ENCODE measurements at regions not wholly inside any gene's neighbourhood (a gene's known extent, or its start where the extent isn't known, plus 50 kb on each side); places are given as distances from the start of the nearest gene placed in this dataset.

- Histone ChIP-seq H3K36me3 (ENCODE audit: control insufficient read depth, insufficient read depth, low read length) (no peaks in the 10 kb centered on the region), H3K27me3 (replicated peaks; ENCODE audit: control insufficient read depth, insufficient read depth, low read length, poor library complexity, severe bottlenecking) (no peaks in the 10 kb centered on the region), H3K4me1 (ENCODE audit: control insufficient read depth, insufficient read depth, low read length, poor library complexity, severe bottlenecking) (no peaks in the 10 kb centered on the region), H3K4me3 (ENCODE audit: insufficient read depth, low read depth, low read length, poor library complexity, severe bottlenecking) (no peak overlapping the region), H3K27ac (ENCODE audit: insufficient read depth, low read length, poor library complexity, severe bottlenecking) (no peak overlapping the region), H3K9me3 (ENCODE audit: control insufficient read depth, low read length) (no peaks in the 10 kb centered on the region)
- DNase-seq = no peak
Observed at GRCh38 chr9:80550181-80550580, 978.4 kb downstream of the TLE4 start.

DNA sequence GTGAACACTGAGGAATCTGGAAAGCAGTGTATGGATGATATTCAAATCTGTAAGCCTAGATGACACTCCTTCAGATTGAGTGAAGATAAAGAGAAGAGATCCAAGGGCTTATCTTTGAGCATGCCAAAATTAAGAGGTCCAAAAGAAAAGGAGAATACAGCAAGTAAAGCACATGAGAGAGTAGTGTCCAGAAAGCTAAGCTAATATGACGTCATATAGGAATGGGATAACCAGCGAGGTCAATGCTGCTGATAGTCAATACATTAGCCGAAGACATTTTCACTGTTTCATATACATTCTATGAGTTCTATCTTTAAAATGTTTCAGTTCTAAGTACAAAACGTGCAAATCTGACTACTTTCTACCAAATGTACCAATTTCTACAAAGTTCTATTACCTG lies 975.8 kb downstream of the TLE4 start:
- Histone ChIP-seq H3K9me3 (ENCODE audit: control insufficient read depth, low read length) (no peaks in the 10 kb centered on the region), H3K4me1 (ENCODE audit: control insufficient read depth, insufficient read depth, low read length, poor library complexity, severe bottlenecking) (no peaks in the 10 kb centered on the region), H3K27ac (ENCODE audit: insufficient read depth, low read length, poor library complexity, severe bottlenecking) (no peak overlapping the region), H3K36me3 (ENCODE audit: control insufficient read depth, insufficient read depth, low read length) (no peaks in the 10 kb centered on the region), H3K27me3 (replicated peaks; ENCODE audit: control insufficient read depth, insufficient read depth, low read length, poor library complexity, severe bottlenecking) (no peaks in the 10 kb centered on the region), H3K4me3 (ENCODE audit: insufficient read depth, low read depth, low read length, poor library complexity, severe bottlenecking) (no peak overlapping the region)
- DNase-seq = no peak

DNA sequence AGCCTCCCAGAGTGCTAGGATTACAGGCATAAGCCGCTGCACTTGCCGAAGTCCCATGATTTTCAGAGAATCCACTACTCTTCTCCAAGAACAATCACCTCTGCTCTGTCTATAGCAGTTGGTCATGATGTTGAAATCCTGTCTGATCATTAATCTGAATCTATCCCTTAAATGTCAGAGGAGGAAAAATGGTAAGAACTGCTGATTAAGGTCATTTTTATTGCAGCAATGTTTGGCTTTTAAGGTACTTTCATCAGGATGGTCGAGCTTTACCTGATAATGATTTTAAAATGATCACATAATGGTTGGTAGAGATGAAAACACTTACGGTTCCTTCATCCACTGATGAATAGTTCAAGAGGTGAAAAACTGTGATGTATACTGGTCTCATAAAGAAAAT lies 968.6 kb downstream of the TLE4 start:
- Histone ChIP-seq H3K4me3 (ENCODE audit: insufficient read depth, low read depth, low read length, poor library complexity, severe bottlenecking) (no peak overlapping the region), H3K36me3 (ENCODE audit: control insufficient read depth, insufficient read depth, low read length) (no peaks in the 10 kb centered on the region), H3K9me3 (ENCODE audit: control insufficient read depth, low read length) (no peaks in the 10 kb centered on the region), H3K27ac (ENCODE audit: insufficient read depth, low read length, poor library complexity, severe bottlenecking) (no peak overlapping the region), H3K4me1 (ENCODE audit: control insufficient read depth, insufficient read depth, low read length, poor library complexity, severe bottlenecking) (no peaks in the 10 kb centered on the region), H3K27me3 (replicated peaks; ENCODE audit: control insufficient read depth, insufficient read depth, low read length, poor library complexity, severe bottlenecking) (no peaks in the 10 kb centered on the region)
- no peak for DNase-seq

GRCh38 chr9:80538976-80539375 lies 967.2 kb downstream of the TLE4 start:
- Histone ChIP-seq H3K4me1 (ENCODE audit: control insufficient read depth, insufficient read depth, low read length, poor library complexity, severe bottlenecking) (no peaks in the 10 kb centered on the region), H3K27me3 (replicated peaks; ENCODE audit: control insufficient read depth, insufficient read depth, low read length, poor library complexity, severe bottlenecking) (no peaks in the 10 kb centered on the region), H3K27ac (ENCODE audit: insufficient read depth, low read length, poor library complexity, severe bottlenecking) (no peak overlapping the region), H3K36me3 (ENCODE audit: control insufficient read depth, insufficient read depth, low read length) (no peaks in the 10 kb centered on the region), H3K9me3 (ENCODE audit: control insufficient read depth, low read length) (no peaks in the 10 kb centered on the region), H3K4me3 (ENCODE audit: insufficient read depth, low read depth, low read length, poor library complexity, severe bottlenecking) (no peak overlapping the region)
- no peak for DNase-seq

DNA sequence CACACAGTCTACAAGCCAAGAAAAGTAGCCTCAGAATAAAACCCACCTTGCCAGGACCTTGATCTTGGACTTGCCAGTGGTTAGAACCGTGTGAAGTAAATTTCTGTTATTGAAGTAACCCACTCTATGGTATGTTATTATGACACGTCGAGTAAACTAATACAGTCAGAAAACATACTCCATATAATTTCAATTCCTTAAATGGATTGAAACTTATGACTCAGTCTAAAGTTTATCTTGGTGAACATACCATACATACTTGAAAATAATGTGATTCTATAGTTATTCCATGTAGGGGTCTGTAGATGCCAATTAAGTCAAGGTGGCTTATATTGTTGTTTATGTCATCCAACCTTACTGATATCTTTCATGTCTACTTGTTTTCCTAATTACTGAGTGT lies 950.7 kb downstream of the TLE4 start:
- no peak for DNase-seq
- Histone ChIP-seq H3K4me1 (ENCODE audit: control insufficient read depth, insufficient read depth, low read length, poor library complexity, severe bottlenecking) (no peaks in the 10 kb centered on the region), H3K27me3 (replicated peaks; ENCODE audit: control insufficient read depth, insufficient read depth, low read length, poor library complexity, severe bottlenecking) (no peaks in the 10 kb centered on the region), H3K36me3 (ENCODE audit: control insufficient read depth, insufficient read depth, low read length) (no peaks in the 10 kb centered on the region), H3K27ac (ENCODE audit: insufficient read depth, low read length, poor library complexity, severe bottlenecking) (no peak overlapping the region), H3K4me3 (ENCODE audit: insufficient read depth, low read depth, low read length, poor library complexity, severe bottlenecking) (no peak overlapping the region), H3K9me3 (ENCODE audit: control insufficient read depth, low read length) (no peaks in the 10 kb centered on the region)

DNA sequence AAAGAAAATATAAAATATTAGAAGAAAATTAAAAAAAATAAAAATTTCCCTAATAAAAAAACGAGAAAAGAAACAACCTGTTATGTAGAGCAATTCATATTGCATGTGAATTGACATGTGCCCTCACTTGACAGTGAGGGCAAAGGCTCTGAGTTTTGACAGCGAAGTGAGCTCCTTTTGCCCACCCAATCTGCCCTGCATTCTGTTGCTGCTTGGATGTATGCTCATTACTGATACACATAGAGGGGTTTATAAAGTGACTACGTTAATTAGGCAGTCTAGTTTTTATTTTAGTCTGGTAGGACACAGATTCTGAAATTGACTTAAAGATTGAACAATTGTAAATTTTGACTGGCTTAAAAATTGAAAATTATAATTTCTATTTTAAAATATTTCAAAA lies 949.4 kb downstream of the TLE4 start:
- Histone ChIP-seq H3K4me1 (ENCODE audit: control insufficient read depth, insufficient read depth, low read length, poor library complexity, severe bottlenecking) (no peaks in the 10 kb centered on the region), H3K36me3 (ENCODE audit: control insufficient read depth, insufficient read depth, low read length) (no peaks in the 10 kb centered on the region), H3K27ac (ENCODE audit: insufficient read depth, low read length, poor library complexity, severe bottlenecking) (no peak overlapping the region), H3K4me3 (ENCODE audit: insufficient read depth, low read depth, low read length, poor library complexity, severe bottlenecking) (no peak overlapping the region), H3K9me3 (ENCODE audit: control insufficient read depth, low read length) (no peaks in the 10 kb centered on the region), H3K27me3 (replicated peaks; ENCODE audit: control insufficient read depth, insufficient read depth, low read length, poor library complexity, severe bottlenecking) (no peaks in the 10 kb centered on the region)
- DNase-seq = no peak

DNA sequence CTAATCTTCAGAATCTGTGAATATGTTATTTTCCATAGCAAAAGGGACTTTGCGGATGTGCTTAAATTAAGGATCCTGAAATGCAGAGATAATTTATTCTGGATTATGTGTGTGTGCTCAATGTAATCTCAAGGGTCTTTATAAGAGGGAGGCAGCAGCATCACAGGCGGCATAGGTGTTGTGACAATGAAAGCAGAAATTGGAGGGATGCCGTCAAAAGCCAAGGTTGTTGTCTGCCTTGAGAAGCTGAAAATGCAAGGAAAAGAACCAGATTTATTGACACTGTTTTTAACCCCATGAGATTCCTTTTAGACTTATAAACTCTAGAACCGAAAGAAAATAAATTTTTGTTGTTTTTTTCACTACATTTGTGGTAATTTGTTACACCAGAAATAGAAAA lies 948.5 kb downstream of the TLE4 start:
- H3K9me3 ChIP-seq (ENCODE audit: control insufficient read depth, low read length) = no peaks in the 10 kb centered on the region
- H3K36me3 ChIP-seq (ENCODE audit: control insufficient read depth, insufficient read depth, low read length) = no peaks in the 10 kb centered on the region
- no peaks in the 10 kb centered on the region for H3K27me3 ChIP-seq (replicated peaks; ENCODE audit: control insufficient read depth, insufficient read depth, low read length, poor library complexity, severe bottlenecking)
- H3K27ac ChIP-seq (ENCODE audit: insufficient read depth, low read length, poor library complexity, severe bottlenecking) = no peak overlapping the region
- no peak for DNase-seq
- no peaks in the 10 kb centered on the region for H3K4me1 ChIP-seq (ENCODE audit: control insufficient read depth, insufficient read depth, low read length, poor library complexity, severe bottlenecking)
- H3K4me3 ChIP-seq (ENCODE audit: insufficient read depth, low read depth, low read length, poor library complexity, severe bottlenecking) = no peak overlapping the region

GRCh38 chr9:80518441-80518840 lies 946.7 kb downstream of the TLE4 start:
- Histone ChIP-seq H3K9me3 (ENCODE audit: control insufficient read depth, low read length) (no peaks in the 10 kb centered on the region), H3K36me3 (ENCODE audit: control insufficient read depth, insufficient read depth, low read length) (no peaks in the 10 kb centered on the region), H3K27ac (ENCODE audit: insufficient read depth, low read length, poor library complexity, severe bottlenecking) (no peak overlapping the region), H3K4me1 (ENCODE audit: control insufficient read depth, insufficient read depth, low read length, poor library complexity, severe bottlenecking) (no peaks in the 10 kb centered on the region), H3K27me3 (replicated peaks; ENCODE audit: control insufficient read depth, insufficient read depth, low read length, poor library complexity, severe bottlenecking) (no peaks in the 10 kb centered on the region), H3K4me3 (ENCODE audit: insufficient read depth, low read depth, low read length, poor library complexity, severe bottlenecking) (no peak overlapping the region)
- no peak for DNase-seq

DNA sequence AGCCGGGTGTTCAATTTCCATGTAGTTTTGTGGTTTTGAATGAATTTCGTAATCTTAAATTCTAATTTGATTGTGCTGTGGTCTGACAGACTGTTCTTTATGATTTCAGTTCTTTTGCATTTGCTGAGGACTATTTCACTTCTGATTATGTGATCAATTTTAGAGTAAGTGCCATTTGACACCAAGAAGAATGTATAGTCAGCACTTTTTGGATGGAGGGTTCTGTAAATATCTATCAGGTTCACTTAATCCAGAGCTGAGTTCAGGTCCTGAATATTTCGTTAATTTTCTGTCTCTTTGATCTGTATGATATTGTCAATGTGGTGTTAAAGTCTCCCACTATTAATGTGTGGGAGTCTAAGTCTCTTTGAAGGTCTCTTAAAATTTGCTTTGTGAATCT lies 944.9 kb downstream of the TLE4 start:
- DNase-seq = no peak
- Histone ChIP-seq H3K4me1 (ENCODE audit: control insufficient read depth, insufficient read depth, low read length, poor library complexity, severe bottlenecking) (no peaks in the 10 kb centered on the region), H3K27ac (ENCODE audit: insufficient read depth, low read length, poor library complexity, severe bottlenecking) (no peak overlapping the region)

DNA sequence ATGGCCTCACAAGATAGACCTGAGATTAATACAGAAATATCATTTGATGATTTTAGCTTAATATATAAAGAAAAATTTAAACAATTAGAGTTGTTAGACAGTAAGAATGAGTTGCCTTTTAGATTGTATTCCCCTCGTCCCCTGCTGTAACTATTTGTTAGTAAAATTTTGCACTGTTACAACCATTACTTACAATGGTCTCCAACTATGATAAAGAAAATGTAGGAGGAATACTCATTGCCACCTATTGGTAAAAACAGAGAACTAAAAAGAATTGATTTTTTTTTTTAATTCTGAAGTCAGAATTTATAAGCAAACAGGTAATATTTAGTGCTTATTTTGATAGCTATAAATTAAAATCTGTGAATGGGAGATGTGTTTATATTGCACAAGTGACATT lies 937.6 kb downstream of the TLE4 start:
- Histone ChIP-seq H3K4me3 (ENCODE audit: insufficient read depth, low read depth, low read length, poor library complexity, severe bottlenecking) (no peak overlapping the region), H3K4me1 (ENCODE audit: control insufficient read depth, insufficient read depth, low read length, poor library complexity, severe bottlenecking) (no peaks in the 10 kb centered on the region), H3K27ac (ENCODE audit: insufficient read depth, low read length, poor library complexity, severe bottlenecking) (no peak overlapping the region), H3K36me3 (ENCODE audit: control insufficient read depth, insufficient read depth, low read length) (no peaks in the 10 kb centered on the region), H3K9me3 (ENCODE audit: control insufficient read depth, low read length) (no peaks in the 10 kb centered on the region), H3K27me3 (replicated peaks; ENCODE audit: control insufficient read depth, insufficient read depth, low read length, poor library complexity, severe bottlenecking) (no peaks in the 10 kb centered on the region)
- DNase-seq = no peak

More for the DNA sequence above, 944.9 kb downstream of the TLE4 start:
- H3K27me3 ChIP-seq (replicated peaks; ENCODE audit: control insufficient read depth, insufficient read depth, low read length, poor library complexity, severe bottlenecking) = no peaks in the 10 kb centered on the region
- H3K36me3 ChIP-seq (ENCODE audit: control insufficient read depth, insufficient read depth, low read length) = no peaks in the 10 kb centered on the region
- H3K4me3 ChIP-seq (ENCODE audit: insufficient read depth, low read depth, low read length, poor library complexity, severe bottlenecking) = no peak overlapping the region
- H3K9me3 ChIP-seq (ENCODE audit: control insufficient read depth, low read length) = no peaks in the 10 kb centered on the region

- no peaks in the 10 kb centered on the region for H3K27me3 ChIP-seq (replicated peaks; ENCODE audit: control insufficient read depth, insufficient read depth, low read length, poor library complexity, severe bottlenecking)
- no peaks in the 10 kb centered on the region for H3K9me3 ChIP-seq (ENCODE audit: control insufficient read depth, low read length)
- H3K36me3 ChIP-seq (ENCODE audit: control insufficient read depth, insufficient read depth, low read length) = no peaks in the 10 kb centered on the region
- no peaks in the 10 kb centered on the region for H3K4me1 ChIP-seq (ENCODE audit: control insufficient read depth, insufficient read depth, low read length, poor library complexity, severe bottlenecking)
- H3K27ac ChIP-seq (ENCODE audit: insufficient read depth, low read length, poor library complexity, severe bottlenecking) = no peak overlapping the region
- no peak for DNase-seq
- H3K4me3 ChIP-seq (ENCODE audit: insufficient read depth, low read depth, low read length, poor library complexity, severe bottlenecking) = no peak overlapping the region
Observed at GRCh38 chr9:80507611-80508010, 935.8 kb downstream of the TLE4 start.
